Neuronal stem cell (in vitro differentiated cells): ENCODE measurements at regions not wholly inside any gene's neighbourhood (a gene's known extent, or its start where the extent isn't known, plus 50 kb on each side); places are given as distances from the start of the nearest gene placed in this dataset.
"Not testable (repeated sequence)": the region's sequence is repeated elsewhere in the genome, so short reads cannot be mapped to it uniquely, and the experiment has no call there.

Experiments
- DNase-seq: peaks from one replicate; pipeline ENCODE4 v3.0.0-alpha.2; 2013; ENCODE audit warnings: low spot score
- H2AFZ ChIP-seq: one replicate; pipeline ENCODE4 v1.6.1; 2013; ENCODE audit warnings: mild to moderate bottlenecking, low read length, inconsistent platforms
- H2AK5ac ChIP-seq: 2 replicates; pipeline ENCODE4 v1.6.1; 2013; ENCODE audit warnings: low read depth, mild to moderate bottlenecking, inconsistent platforms, low read length, moderate library complexity, mixed read lengths
- H2BK120ac ChIP-seq: 2 replicates; pipeline ENCODE4 v1.6.1; 2013; ENCODE audit warnings: low read depth, mild to moderate bottlenecking, inconsistent platforms, low read length, moderate library complexity, mixed read lengths
- H2BK12ac ChIP-seq: one replicate; pipeline ENCODE4 v1.6.1; 2013; ENCODE audit warnings: low read length, inconsistent platforms
- H2BK15ac ChIP-seq: 2 replicates; pipeline ENCODE4 v1.6.1; 2013; ENCODE audit warnings: mild to moderate bottlenecking, low read length, inconsistent platforms, mixed read lengths
- H2BK5ac ChIP-seq: one replicate; pipeline ENCODE4 v1.6.1; 2013; ENCODE audit warnings: inconsistent platforms, mild to moderate bottlenecking, low read length, moderate library complexity
- H3K14ac ChIP-seq: one replicate; pipeline ENCODE4 v1.6.1; 2013; ENCODE audit warnings: low read length, inconsistent platforms
- H3K18ac ChIP-seq: 2 replicates; pipeline ENCODE4 v1.6.1; 2013; ENCODE audit warnings: low read length, inconsistent platforms
- H3K23ac ChIP-seq: 2 replicates; pipeline ENCODE4 v1.6.1; 2013; ENCODE audit warnings: low read depth, mild to moderate bottlenecking, mixed read lengths, low read length, inconsistent platforms; ENCODE audit not compliant: poor library complexity
- H3K27ac ChIP-seq: replicated peaks from 3 replicates; pipeline ENCODE4 v1.5.1; 2013; ENCODE audit warnings: low read length, inconsistent platforms
- H3K27me3 ChIP-seq, 3 experiments: 2 replicates each; pipeline ENCODE4 v1.6.1; 2013; ENCODE audit warnings: low read length in 3 of 3, mild to moderate bottlenecking in 2 of 3, inconsistent platforms in 1 of 3, low read depth in 1 of 3, mixed read lengths in 1 of 3, moderate library complexity in 1 of 3; ENCODE audit not compliant: control insufficient read depth in 3 of 3, insufficient read depth in 3 of 3
- H3K36me3 ChIP-seq, 2 donors: replicated peaks in 1 of 2; 2 replicates each; pipeline ENCODE4 v1.6.1; 2013; ENCODE audit warnings: low read length in 2 of 2; ENCODE audit not compliant: control insufficient read depth in 2 of 2, insufficient read depth in 2 of 2
- H3K4ac ChIP-seq: 2 replicates; pipeline ENCODE4 v1.6.1; 2013; ENCODE audit warnings: inconsistent platforms, mild to moderate bottlenecking, low read length, moderate library complexity
- H3K4me1 ChIP-seq, 2 donors: 1 replicate in 1 of 2; 2 replicates in 1 of 2; pipeline ENCODE4 v1.6.1; 2013; ENCODE audit warnings: low read length in 2 of 2, low read depth in 1 of 2; ENCODE audit not compliant: control insufficient read depth in 2 of 2, insufficient read depth in 1 of 2
- H3K4me2 ChIP-seq: one replicate; pipeline ENCODE4 v1.6.1; 2013; ENCODE audit warnings: mild to moderate bottlenecking, low read length, inconsistent platforms; ENCODE audit not compliant: insufficient read depth, poor library complexity, severe bottlenecking
- H3K4me3 ChIP-seq, 2 donors: 2 replicates each; pipeline ENCODE4 v1.5.1; 2013; ENCODE audit warnings: low read length in 2 of 2, mild to moderate bottlenecking in 2 of 2, inconsistent platforms in 1 of 2, moderate library complexity in 1 of 2
- H3K79me1 ChIP-seq: one replicate; pipeline ENCODE4 v1.6.1; 2013; ENCODE audit warnings: low read depth, mild to moderate bottlenecking, inconsistent platforms, low read length, moderate library complexity
- H3K9ac ChIP-seq: one replicate; pipeline ENCODE4 v1.6.1; 2013; ENCODE audit warnings: mild to moderate bottlenecking, low read depth, low read length, inconsistent platforms; ENCODE audit not compliant: poor library complexity
- H3K9me3 ChIP-seq, 2 donors: replicated peaks in 1 of 2; 2 replicates each; pipeline versions ENCODE3 to v1.6.1; 2013; ENCODE audit warnings: low read length in 2 of 2, mild to moderate bottlenecking in 2 of 2, inconsistent platforms in 1 of 2, low read depth in 1 of 2, mixed read lengths in 1 of 2, moderate library complexity in 1 of 2; ENCODE audit not compliant: control insufficient read depth in 2 of 2, insufficient read depth in 1 of 2
- H4K8ac ChIP-seq: one replicate; pipeline ENCODE4 v1.6.1; 2013; ENCODE audit warnings: low read depth, mild to moderate bottlenecking, inconsistent platforms, low read length, moderate library complexity
- H4K91ac ChIP-seq: one replicate; pipeline ENCODE4 v1.6.1; 2013; ENCODE audit warnings: low read length, low read depth, mild to moderate bottlenecking, inconsistent platforms; ENCODE audit not compliant: poor library complexity
- WGBS, 2 donors: extraction: QIAGEN DNeasy Blood & Tissue Kit; methylation state at CpG; one replicate each; pipeline ENCODE4 v1.1.7; 2013; ENCODE audit warnings: missing lambda C conversion rate in 2 of 2, mixed read lengths in 1 of 2; ENCODE audit not compliant: insufficient read length in 2 of 2, insufficient replicate concordance in 1 of 2; ENCODE audit errors: extremely low coverage in 2 of 2; 5-methylcytosine and 5-hydroxymethylcytosine counted together

- H3K79me1 ChIP-seq: no peaks in the 10 kb centered on the region
- H3K36me3 ChIP-seq: no peaks in the 10 kb centered on the region
- no peak overlapping the region for H2BK5ac ChIP-seq
Observed at GRCh38 chr18:10252494-10252893, 201.9 kb upstream of the APCDD1 start.

GRCh38 chr18:10252952-10253705, 201.3 kb upstream of the APCDD1 start:
- Histone ChIP-seq H3K27ac (no peak overlapping the region), H3K79me1 (no peaks in the 10 kb centered on the region)
- WGBS, 2 donors: no CpG with 5 or more reads among the region's 5 CpGs

More at GRCh38 chr18:10252494-10252893, 201.9 kb upstream of the APCDD1 start:
- no peak for DNase-seq
- Histone ChIP-seq H2BK15ac (no peak overlapping the region), H3K14ac (no peak overlapping the region), H3K4me2 (no peak overlapping the region), H3K23ac (no peak overlapping the region), H4K8ac (no peak overlapping the region), H2BK120ac (no peak overlapping the region), H3K27ac (no peak overlapping the region), H3K9ac (no peak overlapping the region), H2AFZ (no peak overlapping the region), H3K18ac (no peak overlapping the region), H4K91ac (no peak overlapping the region), H3K9me3 (no peaks in the 10 kb centered on the region), H3K27me3 (no peaks in the 10 kb centered on the region), H3K4ac (no peak overlapping the region), H2AK5ac (no peak overlapping the region), H3K4me1 (no peaks in the 10 kb centered on the region), H3K4me3 (no peak overlapping the region), H2BK12ac (no peak overlapping the region)
- no CpG with 5 or more reads among the region's 4 CpGs for WGBS, 2 donors

GRCh38 chr18:10256276-10256675, 198.2 kb upstream of the APCDD1 start:
- H3K4me1 ChIP-seq, H3K27ac ChIP-seq, H3K9ac ChIP-seq, H4K91ac ChIP-seq, H3K27me3 ChIP-seq, DNase-seq, H2AFZ ChIP-seq, H3K36me3 ChIP-seq, H3K23ac ChIP-seq, H2BK12ac ChIP-seq, H3K4ac ChIP-seq, H2BK120ac ChIP-seq, H3K79me1 ChIP-seq, H2BK15ac ChIP-seq, H4K8ac ChIP-seq, H3K4me2 ChIP-seq, H2AK5ac ChIP-seq, H3K18ac ChIP-seq, H2BK5ac ChIP-seq, H3K14ac ChIP-seq, H3K4me3 ChIP-seq: not testable (repeated sequence)
- WGBS, 2 donors: no CpG with 5 or more reads among the region's 3 CpGs
- peaks cover 2 to 10% of the 10 kb centered on the region in 2 donors for H3K9me3 ChIP-seq

More at GRCh38 chr18:10252952-10253705, 201.3 kb upstream of the APCDD1 start:
- Histone ChIP-seq H3K27me3 (no peaks in the 10 kb centered on the region), H3K23ac (no peak overlapping the region), H4K91ac (no peak overlapping the region), H3K4me2 (no peak overlapping the region), H3K9me3 (no peaks in the 10 kb centered on the region), H2AK5ac (no peak overlapping the region), H2AFZ (no peak overlapping the region), H2BK15ac (no peak overlapping the region), H2BK5ac (no peak overlapping the region), H3K14ac (no peak overlapping the region), H2BK12ac (no peak overlapping the region), H3K4me3 (no peak overlapping the region), H3K9ac (no peak overlapping the region), H3K36me3 (no peaks in the 10 kb centered on the region), H3K4ac (no peak overlapping the region), H2BK120ac (no peak overlapping the region), H3K4me1 (no peaks in the 10 kb centered on the region), H3K18ac (no peak overlapping the region), H4K8ac (no peak overlapping the region)
- DNase-seq: no peak

- H3K9me3 ChIP-seq: peaks cover 3 to 16% of the 10 kb centered on the region in 2 donors
- no peak overlapping the region for H3K23ac ChIP-seq
- no CpG with 5 or more reads among the region's 5 CpGs for WGBS, 2 donors
Observed at GRCh38 chr18:10258836-10259474, 195.5 kb upstream of the APCDD1 start.

More at GRCh38 chr18:10258836-10259474, 195.5 kb upstream of the APCDD1 start:
- Histone ChIP-seq H2BK12ac (no peak overlapping the region), H3K9ac (no peak overlapping the region), H3K4me3 (no peak overlapping the region), H3K79me1 (no peaks in the 10 kb centered on the region), H2AK5ac (no peak overlapping the region), H3K4me1 (no peaks in the 10 kb centered on the region), H2BK120ac (no peak overlapping the region), H2AFZ (no peak overlapping the region), H3K4me2 (no peak overlapping the region), H3K27me3 (no peaks in the 10 kb centered on the region), H3K27ac (no peak overlapping the region), H2BK5ac (no peak overlapping the region), H3K14ac (no peak overlapping the region), H3K4ac (no peak overlapping the region), H3K18ac (no peak overlapping the region), H2BK15ac (no peak overlapping the region), H3K36me3 (no peaks in the 10 kb centered on the region), H4K8ac (no peak overlapping the region), H4K91ac (no peak overlapping the region)
- no peak for DNase-seq
